B cell (primary cell): ENCODE measurements at regions not wholly inside any gene's neighbourhood (a gene's known extent, or its start where the extent isn't known, plus 50 kb on each side); places are given as distances from the start of the nearest gene placed in this dataset.

Source experiments
- EZH2 ChIP-seq: IDR thresholded peaks from 2 replicates; pipeline ENCODE4 v1.6.1; 2012; ENCODE audit warnings: borderline replicate concordance, low read depth, mild to moderate bottlenecking, moderate library complexity, low read length; ENCODE audit not compliant: insufficient read depth, poor library complexity, severe bottlenecking
- TF ChIP-seq, protein P1 (sequence below): fragments of 200-600 bp; IDR thresholded peaks from one replicate; pipeline ENCODE4 v1.8.0; 2022; ENCODE audit warnings: antibody characterized with exemption, mild to moderate bottlenecking

DNA sequence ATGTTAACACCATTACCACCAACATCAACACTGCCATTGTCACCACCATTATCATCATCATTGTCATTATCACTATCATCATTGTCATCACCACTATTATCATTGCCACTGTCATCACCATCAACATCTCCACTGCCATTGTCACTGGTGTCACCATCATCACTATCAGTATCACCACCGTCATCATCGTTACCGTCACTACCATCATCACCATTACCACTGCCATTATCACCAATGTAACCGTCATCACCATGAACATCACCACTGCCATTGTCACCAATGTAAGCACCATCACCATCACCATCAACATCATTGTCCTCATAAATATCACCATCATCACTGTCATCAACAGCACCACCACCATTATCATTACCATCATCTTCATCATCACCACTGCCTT lies 633.2 kb upstream of the EEF2KMT start:
- TF ChIP-seq, protein P1, sequence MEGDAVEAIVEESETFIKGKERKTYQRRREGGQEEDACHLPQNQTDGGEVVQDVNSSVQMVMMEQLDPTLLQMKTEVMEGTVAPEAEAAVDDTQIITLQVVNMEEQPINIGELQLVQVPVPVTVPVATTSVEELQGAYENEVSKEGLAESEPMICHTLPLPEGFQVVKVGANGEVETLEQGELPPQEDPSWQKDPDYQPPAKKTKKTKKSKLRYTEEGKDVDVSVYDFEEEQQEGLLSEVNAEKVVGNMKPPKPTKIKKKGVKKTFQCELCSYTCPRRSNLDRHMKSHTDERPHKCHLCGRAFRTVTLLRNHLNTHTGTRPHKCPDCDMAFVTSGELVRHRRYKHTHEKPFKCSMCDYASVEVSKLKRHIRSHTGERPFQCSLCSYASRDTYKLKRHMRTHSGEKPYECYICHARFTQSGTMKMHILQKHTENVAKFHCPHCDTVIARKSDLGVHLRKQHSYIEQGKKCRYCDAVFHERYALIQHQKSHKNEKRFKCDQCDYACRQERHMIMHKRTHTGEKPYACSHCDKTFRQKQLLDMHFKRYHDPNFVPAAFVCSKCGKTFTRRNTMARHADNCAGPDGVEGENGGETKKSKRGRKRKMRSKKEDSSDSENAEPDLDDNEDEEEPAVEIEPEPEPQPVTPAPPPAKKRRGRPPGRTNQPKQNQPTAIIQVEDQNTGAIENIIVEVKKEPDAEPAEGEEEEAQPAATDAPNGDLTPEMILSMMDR = no peak
- no peak for TF ChIP-seq EZH2
